H7 (cell line): ENCODE measurements at regions not wholly inside any gene's neighbourhood (a gene's known extent, or its start where the extent isn't known, plus 50 kb on each side); places are given as distances from the start of the nearest gene placed in this dataset.

Experiments used
- DNase-seq: peaks from one replicate; pipeline ENCODE4 v3.0.0; 2012
- H3K27me3 ChIP-seq: 2 replicates; pipeline ENCODE4 v1.6.0; 2011; ENCODE audit warnings: mild to moderate bottlenecking, low read length; ENCODE audit not compliant: control insufficient read depth, insufficient read depth
- H3K36me3 ChIP-seq: replicated peaks from 2 replicates; pipeline ENCODE4 v1.5.1; 2011; ENCODE audit warnings: low read length; ENCODE audit not compliant: control insufficient read depth, insufficient read depth
- H3K4me3 ChIP-seq: 2 replicates; pipeline ENCODE4 v1.5.1; 2011; ENCODE audit warnings: low read depth, mild to moderate bottlenecking, control low read depth, low read length, moderate library complexity; ENCODE audit not compliant: insufficient read depth

- H3K4me3 ChIP-seq, result no peak overlapping the region
- no peak for DNase-seq
- H3K27me3 ChIP-seq, result no peaks in the 10 kb centered on the region
- no peaks in the 10 kb centered on the region for H3K36me3 ChIP-seq
Observed at GRCh38 chr1:58352476-58353092, 193.9 kb downstream of the OMA1 start.

GRCh38 chr1:58346036-58346355 is 200.5 kb downstream of the OMA1 start:
- DNase-seq, result no peak
- Histone ChIP-seq H3K27me3 (no peaks in the 10 kb centered on the region), H3K4me3 (no peak overlapping the region), H3K36me3 (no peaks in the 10 kb centered on the region)

GRCh38 chr1:58345215-58346035 is 201.1 kb downstream of the OMA1 start:
- Histone ChIP-seq H3K4me3 (no peak overlapping the region), H3K27me3 (no peaks in the 10 kb centered on the region), H3K36me3 (no peaks in the 10 kb centered on the region)
- no peak for DNase-seq

DNA sequence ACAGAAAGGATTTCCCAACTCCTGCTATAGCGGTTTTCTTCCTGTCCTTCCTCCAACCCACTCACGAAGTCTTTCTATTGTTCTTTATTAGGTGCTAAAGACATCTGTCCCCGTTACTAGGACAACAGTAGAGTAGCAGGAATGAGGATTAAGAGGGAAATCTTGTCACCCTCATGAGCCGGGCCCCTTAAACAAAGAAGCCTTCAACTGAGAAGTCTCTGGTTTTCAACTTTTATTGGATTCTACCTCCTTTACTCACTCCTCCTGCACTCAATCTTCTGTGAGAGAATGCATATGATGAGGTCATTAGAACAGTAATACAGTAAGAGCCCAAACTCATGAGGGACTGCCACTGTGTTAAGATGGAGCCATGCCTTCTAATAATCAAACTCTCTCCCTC is 206.3 kb downstream of the OMA1 start:
- no peaks in the 10 kb centered on the region for H3K27me3 ChIP-seq
- H3K4me3 ChIP-seq, result no peak overlapping the region
- DNase-seq, result no peak

DNA sequence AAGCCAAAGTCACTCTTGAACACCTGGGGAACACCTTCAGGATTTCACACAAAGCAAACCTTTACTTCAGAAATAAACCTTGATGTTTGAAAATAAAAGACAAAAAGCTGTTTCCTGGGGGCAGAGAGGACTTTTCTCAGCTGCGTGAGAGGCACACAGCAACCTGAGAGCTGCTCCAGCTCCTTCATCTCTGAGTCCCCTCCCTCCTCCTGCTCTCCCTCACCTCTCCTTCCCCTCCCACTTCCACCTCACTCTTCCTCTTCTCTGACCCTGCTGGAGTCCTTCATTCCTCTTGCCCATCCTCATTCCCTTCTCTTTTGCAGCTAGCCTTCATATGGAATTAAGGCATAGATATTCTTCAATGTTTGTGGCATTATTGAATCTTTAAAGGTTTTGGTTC is 208.4 kb downstream of the OMA1 start:
- no peak for DNase-seq
- no peak overlapping the region for H3K4me3 ChIP-seq
- no peaks in the 10 kb centered on the region for H3K36me3 ChIP-seq
- no peaks in the 10 kb centered on the region for H3K27me3 ChIP-seq

More for the DNA sequence above, 206.3 kb downstream of the OMA1 start:
- no peaks in the 10 kb centered on the region for H3K36me3 ChIP-seq

DNA sequence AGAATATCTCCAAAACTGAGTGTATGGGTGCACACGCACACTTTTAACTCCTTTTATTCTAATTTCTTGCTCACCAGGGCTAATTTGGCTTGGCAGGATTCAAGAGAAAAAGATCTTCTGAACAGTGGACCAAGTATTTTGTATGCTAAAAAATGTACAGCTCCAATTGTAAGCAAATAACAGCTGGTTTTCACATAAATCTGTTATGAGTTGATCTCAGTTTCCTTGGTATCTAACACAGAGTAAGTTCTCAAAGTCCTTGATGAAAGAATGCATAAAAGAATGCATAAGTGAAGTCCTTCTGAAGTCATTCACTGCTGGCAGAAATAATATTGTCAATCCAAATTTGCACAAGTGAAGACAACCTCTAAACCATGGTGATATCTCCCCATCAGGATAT is 213.0 kb downstream of the OMA1 start:
- DNase-seq, result no peak
- Histone ChIP-seq H3K27me3 (no peaks in the 10 kb centered on the region), H3K4me3 (no peak overlapping the region), H3K36me3 (no peaks in the 10 kb centered on the region)

- no peak for DNase-seq
- Histone ChIP-seq H3K4me3 (no peak overlapping the region), H3K27me3 (no peaks in the 10 kb centered on the region), H3K36me3 (no peaks in the 10 kb centered on the region)
Observed at GRCh38 chr1:58331156-58331555, 215.4 kb downstream of the OMA1 start.

DNA sequence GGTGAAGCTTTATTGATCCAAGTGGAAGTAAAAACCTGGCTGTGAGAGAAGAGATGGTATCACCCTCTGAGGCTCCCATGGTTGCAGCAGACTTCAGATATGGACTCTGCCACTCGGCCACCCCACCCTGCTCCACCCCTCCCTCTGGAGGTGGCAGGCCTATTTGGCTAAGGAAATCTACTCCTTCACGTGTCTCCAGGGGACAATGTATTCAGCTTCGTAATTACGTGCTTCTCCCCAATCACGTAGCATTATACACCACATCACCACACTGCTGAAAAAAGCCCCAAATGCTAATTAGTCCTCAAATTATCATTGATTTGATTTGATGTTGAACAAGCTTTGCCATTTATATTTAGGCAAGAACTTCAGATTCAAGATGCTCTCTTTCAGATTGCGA is 220.7 kb downstream of the OMA1 start:
- H3K4me3 ChIP-seq, result no peak overlapping the region
- H3K36me3 ChIP-seq, result no peaks in the 10 kb centered on the region
- peak; percentile 32 for DNase-seq
- no peaks in the 10 kb centered on the region for H3K27me3 ChIP-seq

DNA sequence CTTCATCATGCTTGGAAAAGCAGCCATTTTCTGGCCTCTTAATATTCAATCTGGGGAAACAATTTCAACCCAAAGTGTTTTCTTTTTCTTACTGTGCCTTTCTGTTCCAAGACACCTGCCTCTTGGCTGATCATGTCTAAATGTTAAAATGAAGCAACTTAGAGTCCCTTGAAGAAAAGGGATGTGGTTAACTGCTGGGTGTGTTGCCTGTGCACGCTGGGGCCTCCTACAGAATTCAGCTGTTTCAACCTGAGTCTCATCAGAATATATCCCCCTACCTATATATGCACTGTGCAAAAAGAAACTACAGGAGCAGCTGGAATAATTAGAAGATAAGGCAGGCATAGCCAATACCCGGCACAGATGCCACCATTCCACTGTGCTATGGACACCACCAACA is 222.0 kb downstream of the OMA1 start:
- no peaks in the 10 kb centered on the region for H3K27me3 ChIP-seq
- no peak for DNase-seq
- no peaks in the 10 kb centered on the region for H3K36me3 ChIP-seq
- H3K4me3 ChIP-seq, result no peak overlapping the region

- Histone ChIP-seq H3K4me3 (no peak overlapping the region), H3K27me3 (no peaks in the 10 kb centered on the region; the same call in 1 of the 2 replicates), H3K36me3 (no peaks in the 10 kb centered on the region)
- no peak for DNase-seq
Observed at GRCh38 chr1:58318157-58319005, 228.1 kb downstream of the OMA1 start.

DNA sequence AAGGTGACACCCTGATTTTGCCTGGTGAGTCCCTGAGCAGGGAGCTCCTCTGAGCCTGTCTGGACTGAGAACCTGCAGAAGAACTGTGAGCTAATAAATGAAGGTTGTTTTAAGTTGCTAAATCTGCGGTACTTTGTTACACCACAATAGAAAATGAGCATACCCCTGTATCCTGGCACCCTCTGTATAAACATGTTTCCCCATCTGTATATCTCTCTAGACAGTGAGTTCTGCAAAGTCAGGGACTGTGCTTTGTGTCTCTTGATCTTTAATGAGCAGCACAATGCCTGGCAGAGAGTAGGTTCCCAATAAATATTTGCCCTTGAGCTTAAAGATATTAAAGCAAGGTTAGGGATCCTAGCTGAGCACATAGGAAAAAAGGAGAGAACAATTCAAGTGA is 228.8 kb downstream of the OMA1 start:
- no peaks in the 10 kb centered on the region; the same call in 1 of the 2 replicates for H3K27me3 ChIP-seq
- no peak overlapping the region for H3K4me3 ChIP-seq
- no peaks in the 10 kb centered on the region for H3K36me3 ChIP-seq
- no peak for DNase-seq

DNA sequence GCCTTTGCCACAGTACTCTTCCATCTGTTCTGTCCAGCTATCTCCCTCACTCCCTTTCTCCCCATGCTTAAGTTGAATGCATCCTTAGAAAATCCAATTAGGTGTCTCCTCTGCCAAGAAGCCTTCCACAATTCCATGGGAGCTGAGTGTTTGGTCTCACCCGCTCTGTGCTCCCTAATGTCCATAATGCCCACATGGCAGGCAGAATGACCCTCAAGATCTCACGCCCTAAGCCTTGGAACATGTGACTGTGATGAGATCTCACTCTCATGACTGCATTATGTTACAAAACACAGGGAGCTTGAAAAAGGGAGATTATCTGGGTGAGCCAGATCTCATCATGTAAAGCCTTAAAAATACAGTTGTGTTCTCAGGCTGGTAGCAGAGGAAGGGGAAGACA is 229.4 kb downstream of the OMA1 start:
- DNase-seq, result no peak
- Histone ChIP-seq H3K36me3 (no peaks in the 10 kb centered on the region), H3K4me3 (no peak overlapping the region), H3K27me3 (no peaks in the 10 kb centered on the region; the same call in 1 of the 2 replicates)

- Histone ChIP-seq H3K36me3 (no peaks in the 10 kb centered on the region), H3K4me3 (no peak overlapping the region), H3K27me3 (no peaks in the 10 kb centered on the region; the same call in 1 of the 2 replicates)
- DNase-seq, result no peak
Observed at GRCh38 chr1:58316141-58316540, 230.4 kb downstream of the OMA1 start.

DNA sequence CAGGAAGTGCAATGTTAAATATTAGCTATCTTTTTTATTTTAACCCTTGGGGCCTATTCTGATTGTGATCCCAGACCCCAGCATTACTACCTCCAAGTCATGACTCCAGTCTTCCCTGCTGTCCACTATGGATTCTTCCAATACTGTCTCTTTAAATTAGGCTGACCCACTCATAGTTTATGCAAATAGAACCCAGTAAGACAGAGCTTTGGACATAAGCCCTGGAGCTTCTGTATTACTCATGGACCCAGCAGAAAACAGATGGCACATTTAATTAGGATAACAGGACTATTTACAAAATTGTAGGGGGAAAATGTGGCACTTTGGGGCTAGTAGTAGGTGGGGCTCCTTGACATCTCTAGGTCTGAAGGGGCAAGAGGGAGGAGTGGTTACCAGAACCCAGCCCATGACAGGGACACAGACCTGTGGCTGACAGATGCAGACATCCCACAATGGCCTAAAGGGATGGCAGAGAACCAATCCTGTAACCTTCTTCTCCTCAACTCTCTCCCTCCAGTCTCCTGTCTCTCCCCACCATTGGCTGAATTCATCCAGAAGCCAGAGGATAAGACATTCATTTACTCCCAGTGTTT is 233.5 kb downstream of the OMA1 start:
- Histone ChIP-seq H3K27me3 (no peaks in the 10 kb centered on the region; the same call in 1 of the 2 replicates), H3K4me3 (no peak overlapping the region), H3K36me3 (no peaks in the 10 kb centered on the region)
- DNase-seq, result no peak
